GM21786 (cell line): ENCODE measurements at regions not wholly inside any gene's neighbourhood (a gene's known extent, or its start where the extent isn't known, plus 50 kb on each side); places are given as distances from the start of the nearest gene placed in this dataset.

Experiments used
- ATAC-seq: cut with Tn5 transposase; IDR thresholded peaks from one replicate; pipeline ENCODE4 v1.9.1; 2021; ENCODE audit not compliant: unreplicated experiment

DNA sequence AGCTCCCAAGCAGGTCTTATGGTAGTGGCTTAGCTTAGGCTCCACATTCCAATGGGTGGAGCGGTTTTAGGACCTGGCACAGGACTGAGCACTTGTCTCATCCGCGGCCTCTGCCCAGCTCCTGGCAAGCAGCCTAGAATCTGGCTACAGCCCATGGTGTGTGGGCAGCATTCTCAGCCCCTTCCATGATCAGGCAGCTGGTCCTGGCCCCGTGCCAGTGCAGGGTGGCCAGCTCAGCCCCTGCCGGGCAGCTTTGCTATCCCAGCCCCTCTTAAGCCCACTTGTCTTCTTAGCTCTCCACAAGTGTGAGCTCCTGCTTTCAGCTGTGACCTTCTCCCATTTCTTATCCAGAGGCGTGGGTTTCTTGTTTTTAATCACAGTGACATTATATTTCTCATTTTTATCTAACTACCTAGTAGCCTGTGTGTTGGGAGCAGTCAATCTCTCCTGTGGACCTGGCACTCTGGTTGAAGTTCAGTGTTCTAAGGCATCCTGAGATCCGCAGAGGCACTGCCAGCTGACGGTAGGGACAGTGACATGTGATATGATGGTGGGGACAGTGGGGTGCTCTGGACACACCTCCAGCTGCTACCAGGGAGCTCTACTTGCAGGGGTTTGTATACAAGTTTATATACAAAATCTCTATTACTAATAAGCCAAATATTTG, 84.5 kb upstream of the PRNP start:
- ATAC-seq: no peak

DNA sequence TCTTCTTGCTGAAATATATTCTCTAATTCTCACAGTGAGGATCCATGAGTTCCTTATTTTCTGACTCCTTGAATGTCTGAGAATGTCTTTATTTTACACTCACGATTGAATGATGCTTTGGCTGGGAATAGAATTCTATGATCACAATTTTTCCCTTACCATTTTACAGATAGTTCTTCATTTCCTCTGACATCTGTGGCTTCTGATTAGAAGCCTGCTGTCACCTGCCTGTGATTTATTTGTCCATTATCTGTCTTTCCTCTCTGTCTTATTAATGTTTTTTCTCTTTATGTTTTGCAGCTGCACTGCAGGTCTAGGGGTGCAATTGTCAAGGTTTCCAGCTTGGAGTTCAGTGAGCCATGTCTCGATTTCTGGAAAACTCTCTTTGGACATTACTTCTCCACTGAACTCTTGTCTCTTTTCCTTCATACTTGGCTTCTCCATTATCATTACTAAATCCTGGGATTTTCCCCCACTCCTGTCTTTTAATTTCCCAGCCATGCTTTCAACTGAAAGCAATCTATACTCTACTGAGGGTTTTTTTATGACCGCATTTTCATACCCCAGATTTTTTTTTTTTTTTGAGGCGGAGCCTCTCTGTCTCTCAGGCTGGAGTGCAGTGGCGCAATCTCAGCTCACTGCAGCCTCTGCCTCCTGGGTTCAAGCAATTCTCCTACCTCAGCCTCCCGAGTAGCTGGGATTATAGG, 85.8 kb upstream of the PRNP start:
- no peak for ATAC-seq

DNA sequence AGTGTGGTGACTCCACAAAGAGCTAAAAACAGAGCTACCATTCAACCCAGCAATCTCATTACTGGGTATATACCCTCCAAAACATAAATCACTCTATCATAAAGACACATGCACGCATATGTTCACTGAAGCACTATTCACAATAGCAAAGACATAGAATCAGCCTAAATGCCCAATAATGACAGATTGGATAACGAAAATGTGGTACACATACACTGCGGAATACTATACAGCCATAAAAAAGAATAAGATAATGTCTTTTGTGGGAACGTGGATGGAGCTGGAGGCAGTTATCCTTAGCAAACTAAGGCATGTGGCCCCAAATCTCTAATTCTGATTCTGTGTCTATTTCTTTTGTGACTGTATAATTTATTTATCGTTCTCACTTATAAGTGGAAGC, 89.0 kb upstream of the PRNP start:
- no peak for ATAC-seq

DNA sequence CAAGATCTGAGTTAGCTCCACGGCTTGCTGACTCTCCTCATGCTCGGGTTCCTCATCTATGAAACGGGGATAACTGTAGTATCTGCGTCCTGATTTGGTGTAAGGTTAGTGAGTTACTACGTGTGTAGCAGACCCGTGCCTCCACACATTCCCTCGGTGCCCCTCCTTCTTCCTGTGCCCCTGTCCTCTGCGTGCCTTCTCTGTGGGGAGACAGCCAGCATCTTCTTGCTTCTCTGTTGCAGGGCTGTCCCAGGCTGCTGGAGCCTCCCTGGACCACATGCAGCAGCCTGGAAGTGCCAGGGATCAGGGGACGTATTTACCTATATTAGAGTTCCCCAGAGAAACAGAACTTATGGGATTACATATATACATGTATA, 93.1 kb upstream of the PRNP start:
- no peak for ATAC-seq

DNA sequence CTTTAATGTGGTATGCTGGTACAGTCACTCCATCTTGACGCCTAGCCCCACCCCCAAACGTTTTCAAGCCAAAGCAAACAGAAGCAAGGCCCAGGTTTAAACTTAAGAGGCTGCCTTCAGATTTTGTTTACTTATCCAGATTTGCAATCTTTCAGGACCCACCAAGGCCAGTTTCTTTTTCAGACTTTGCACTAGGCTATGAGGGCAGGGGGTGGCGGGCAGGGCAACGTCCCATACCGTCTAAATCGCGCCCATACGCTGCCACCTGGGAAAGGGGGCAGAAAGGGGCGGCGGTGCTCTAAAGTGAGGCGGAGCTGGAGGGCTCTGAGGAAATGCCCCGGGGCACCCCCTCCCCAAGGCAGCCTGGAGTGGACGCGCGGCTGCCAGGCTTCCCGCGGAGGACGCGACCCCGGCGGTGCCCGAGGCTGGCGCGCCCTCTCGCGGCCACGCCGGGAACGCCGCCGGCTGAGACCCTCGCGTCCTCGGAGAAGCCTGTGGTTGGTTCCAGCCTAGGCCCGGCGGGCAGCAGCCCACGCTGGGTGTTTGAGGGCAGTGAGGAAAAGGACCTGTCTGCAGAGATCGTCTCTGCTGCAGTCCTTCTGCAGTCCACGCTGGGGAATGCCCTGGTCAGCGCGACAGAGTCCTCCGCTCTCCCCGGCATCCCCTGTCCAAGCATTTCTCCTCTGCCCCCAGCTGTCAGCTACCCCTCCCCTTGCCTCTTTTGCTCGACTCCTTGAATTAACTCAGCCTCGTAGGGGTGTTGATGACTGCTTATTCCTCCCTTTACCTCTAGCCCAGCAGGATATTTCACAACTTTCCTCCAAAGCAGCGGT, 93.7 kb upstream of the PRNP start:
- ATAC-seq: no peak

DNA sequence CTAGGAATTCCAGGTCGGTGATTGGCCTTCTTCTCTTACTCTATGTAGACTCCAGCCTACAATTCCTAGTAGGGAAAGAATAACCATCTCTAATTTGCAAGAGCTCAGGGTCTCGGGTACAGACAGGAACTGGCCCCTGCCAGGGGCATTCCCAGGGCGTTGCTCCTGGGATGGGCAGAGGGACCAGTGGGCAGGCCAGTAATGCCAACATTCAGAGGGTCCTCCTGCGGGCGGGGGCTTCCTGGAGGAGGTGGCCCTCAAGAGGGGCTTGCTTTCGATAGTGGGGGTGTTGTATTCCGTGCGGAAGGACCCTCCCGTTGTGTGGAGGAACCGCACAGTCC, 94.3 kb upstream of the PRNP start:
- no peak for ATAC-seq

DNA sequence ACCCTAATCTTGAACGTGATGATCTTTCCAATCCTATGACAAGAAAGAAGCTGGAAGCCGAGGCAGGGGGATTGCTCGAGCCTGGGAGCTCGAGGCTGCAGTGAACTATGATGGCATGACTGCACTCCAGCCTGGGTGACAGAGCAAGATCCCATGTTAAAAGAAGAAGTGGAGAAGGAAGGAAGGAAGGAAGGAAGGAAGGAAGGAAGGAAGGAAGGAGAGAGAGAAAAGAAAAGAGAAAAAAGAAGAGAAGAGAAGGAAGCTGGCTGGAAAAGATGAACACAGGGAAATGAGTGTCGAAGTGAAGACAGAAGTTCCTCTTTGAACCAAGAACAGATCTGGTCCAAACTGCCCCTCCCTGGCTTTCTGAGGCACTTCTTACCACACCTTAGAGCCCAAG, 100.5 kb upstream of the PRNP start:
- no peak for ATAC-seq

DNA sequence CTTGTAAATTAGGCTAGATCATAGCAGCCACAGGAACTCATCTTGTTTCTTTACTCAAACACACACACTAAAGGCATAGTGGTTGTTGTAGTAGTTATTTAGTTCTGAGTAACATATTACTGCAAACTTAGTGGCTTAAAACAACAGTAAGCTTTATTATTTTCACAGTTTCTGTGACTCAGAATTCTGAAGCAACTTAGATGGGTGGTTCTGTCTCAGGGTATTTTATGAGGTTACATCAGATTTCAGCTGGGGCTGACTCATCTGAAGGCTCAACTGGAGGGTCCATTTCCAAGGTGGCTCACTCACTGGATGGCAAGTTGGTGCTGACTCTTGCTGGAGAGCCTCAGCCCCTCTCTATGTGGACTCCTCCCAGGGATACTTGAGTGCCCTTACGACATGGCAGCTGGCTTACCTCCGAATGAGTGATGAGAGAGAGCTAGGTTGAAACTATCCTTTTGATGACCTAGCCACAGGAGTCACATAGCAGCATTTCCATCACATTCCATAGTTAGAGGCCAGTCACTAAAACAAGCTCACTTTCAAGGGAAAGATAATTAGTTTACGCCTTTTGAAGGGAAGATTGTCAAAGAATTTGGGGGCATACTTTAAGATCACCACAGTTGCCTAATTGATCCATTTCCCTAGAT, 101.0 kb upstream of the PRNP start:
- ATAC-seq: no peak

DNA sequence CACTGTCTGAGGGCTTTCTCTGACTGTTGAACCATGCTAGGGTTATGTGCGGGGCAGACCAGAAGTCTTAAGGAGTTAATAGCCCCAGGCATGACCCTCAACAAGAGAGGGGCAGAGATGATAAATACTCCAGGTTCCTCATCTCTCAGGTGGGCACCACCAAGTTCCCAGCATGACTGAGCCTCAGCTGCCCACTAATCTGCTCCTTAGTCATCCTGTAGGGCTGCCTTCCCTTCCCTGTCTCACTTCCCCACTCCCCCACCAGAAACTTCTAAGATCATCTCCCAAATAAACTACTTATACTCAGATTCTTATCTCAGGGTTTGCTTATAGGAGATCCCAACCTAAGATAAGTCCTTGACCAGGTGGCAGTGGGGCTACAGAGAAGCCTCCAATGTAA, 101.7 kb upstream of the PRNP start:
- no peak for ATAC-seq

DNA sequence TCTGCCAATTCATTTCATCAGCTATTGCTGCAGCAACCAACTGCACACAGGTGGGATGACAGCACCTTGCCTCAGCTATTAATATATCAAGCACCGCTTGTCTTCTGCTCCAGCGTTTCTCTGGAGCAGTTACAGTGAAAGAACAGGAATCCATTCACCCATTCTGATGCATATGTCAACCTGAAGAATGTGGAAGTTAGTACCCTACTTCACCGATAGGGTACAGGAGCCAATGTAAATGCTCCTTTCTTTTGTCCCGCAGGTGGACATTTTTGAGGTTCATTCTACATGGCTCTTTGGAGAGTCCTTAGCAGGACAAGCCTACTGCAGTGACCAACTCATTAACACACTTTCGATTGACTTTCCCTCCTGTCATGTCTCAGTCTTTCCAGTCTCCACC, 104.4 kb upstream of the PRNP start:
- no peak for ATAC-seq

DNA sequence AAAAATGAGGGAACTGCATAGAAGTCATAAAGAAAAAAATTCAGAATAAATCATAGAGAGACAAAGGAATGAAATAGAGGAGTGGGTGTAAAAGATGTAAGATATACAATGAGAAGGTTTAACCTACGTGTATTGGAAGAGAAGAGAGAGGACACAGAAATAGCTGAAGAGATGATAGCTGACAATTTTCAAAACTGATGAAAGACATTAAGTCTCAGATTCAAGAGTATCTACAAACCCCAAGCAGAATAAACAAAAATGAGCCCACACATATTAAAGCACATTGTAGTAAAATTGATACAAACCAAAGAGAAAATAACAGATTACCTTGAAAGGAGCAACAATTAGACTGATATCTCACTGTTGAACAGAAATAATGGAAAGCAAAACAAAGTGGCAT, 107.9 kb upstream of the PRNP start:
- ATAC-seq: no peak

DNA sequence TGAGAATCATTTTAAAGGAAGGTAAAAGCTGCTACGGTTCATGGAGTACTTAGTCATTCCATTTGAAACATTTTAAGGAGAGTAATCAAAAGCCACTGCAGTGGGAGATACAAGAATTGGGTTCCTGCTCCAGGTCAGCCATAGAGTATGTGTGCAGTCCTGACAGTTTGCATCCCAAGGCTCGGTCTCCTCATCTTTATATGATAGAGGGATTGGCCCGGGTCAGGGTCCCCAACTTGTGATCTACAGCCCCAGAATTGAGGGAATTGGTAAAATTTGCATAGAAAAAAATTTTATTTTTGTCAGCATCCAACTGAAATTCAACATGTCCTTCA, 111.9 kb upstream of the PRNP start:
- no peak for ATAC-seq

DNA sequence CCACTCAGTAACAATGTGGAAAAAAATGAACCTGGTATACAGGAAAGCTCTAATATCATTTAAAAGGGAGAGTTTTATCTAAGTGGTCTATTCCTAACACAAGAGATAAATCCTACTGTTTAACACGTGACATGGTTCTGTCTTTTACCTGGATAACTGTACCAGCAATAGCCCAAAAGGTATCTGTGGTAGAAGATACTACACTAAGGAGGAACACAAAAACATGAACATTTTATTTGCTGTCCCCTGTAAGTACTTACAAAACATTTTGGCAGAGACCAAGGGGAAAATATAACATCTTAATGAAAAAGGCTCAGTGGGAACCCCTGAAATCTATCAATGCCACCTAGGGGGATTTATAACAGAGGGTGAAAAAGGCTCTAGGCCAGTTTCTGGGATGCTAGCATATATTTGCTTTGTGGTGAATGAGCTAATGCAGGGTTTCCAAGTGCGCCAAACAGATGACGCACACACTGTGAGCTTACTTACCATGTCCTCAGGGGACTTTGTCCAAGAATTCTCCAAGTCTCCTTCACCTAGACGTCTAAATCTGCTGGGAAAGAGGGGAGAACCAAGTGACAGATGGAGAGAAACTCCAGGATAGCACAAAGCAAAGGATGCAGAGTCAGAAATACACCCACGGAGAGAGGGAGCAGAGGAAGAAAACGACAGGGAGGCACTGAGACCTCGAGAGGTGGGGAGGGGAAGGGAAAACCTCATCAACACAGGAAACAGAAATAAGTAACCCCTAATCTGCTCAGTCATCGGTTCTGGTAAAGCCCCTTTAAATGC, 112.5 kb upstream of the PRNP start:
- ATAC-seq: no peak

DNA sequence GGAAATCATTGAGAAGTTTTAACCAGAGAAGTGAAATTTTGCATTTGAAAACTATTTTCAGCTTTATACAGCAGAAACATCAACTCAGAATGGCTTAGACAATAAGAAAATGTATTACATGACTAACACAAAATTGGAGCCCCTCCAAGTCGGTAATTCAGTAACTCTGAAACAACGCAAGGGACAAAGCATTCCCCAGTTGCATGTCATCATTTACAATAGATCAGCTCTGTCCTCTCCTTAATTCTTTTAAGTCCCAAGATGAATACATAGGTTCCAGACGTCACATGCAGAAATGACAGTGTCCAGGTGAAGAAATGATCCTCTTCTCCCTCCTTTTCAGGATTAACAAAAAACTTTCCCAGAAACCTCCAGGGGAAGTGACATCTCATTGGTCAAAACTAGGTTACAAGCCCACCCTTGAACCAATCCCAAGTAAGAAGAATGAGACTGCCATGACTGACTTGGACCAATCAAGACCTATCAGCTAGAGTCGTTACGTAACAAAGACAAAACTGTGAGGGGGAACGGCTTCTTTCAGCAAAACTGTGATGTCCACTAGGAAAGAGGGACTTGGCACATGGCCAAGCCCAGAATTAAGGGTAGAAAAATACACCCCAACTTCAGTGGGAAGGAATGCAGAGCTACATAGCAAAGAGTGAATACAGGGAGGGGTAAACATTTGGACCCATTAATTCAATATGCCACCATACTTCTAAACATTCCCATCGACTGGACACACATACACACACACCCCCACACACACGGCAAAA, 114.3 kb upstream of the PRNP start:
- no peak for ATAC-seq

DNA sequence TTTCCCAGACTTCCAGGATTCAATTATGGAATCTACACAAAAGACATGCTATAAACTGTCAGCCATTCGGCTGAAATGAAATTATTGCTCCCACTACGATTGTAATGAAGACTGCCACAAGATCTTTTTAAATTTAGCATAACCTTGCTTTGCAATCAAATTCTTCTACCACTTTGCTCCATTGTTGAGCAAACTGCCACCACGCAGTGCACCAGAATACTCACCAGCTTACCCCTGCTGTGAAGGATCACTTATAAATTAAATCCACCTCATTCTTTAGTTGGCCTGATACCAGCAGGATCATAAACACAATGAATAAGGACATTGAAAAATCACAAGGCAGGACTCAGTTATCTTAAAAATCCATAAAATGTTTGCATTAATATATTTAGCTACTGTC, 116.4 kb upstream of the PRNP start:
- no peak for ATAC-seq

DNA sequence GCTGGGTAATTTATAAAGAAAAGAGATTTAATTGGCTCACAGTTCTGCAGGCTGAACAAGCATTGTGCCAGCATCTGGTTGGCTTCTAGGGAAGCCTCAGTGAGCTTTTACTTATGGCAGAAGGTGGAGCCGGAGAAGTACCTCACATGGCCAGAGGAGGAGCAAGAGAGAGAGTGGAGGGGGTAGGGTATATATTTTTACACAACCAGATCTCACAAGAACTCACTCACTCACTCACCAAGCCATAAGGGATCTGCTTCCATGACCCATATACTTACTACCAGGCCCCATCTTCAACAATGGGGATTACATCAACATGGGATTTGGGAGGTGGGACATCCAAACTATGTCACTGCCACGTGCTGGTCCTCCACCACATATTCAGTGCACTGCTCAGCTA, 117.2 kb upstream of the PRNP start:
- no peak for ATAC-seq

DNA sequence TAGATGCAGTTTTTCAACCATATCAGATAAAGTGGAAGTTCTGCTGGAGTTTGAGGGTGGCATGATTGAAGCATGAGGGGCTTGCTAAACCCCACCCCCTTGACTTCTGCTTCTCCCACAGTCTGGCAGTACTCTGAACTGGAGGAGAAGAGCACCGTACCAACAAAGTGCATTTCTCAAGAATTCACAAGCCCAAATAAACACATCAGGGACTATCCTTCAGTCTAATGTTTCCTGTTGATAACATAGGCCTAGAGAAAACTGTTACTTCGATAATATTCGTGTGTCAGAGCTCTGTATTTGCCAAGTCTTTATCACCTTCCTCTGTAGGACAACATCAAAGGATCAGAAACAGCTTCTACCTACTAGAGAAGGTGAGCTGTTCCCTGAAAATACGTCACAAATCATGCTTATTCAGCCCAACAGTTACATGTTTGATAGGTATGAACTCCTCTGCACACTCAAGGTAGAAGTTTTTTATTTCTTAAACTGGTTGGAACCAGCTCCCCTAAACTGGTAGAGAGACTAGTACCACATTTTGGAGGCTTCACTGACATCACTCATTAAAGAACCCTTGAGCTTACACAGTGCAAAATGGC, 117.8 kb upstream of the PRNP start:
- ATAC-seq: no peak

DNA sequence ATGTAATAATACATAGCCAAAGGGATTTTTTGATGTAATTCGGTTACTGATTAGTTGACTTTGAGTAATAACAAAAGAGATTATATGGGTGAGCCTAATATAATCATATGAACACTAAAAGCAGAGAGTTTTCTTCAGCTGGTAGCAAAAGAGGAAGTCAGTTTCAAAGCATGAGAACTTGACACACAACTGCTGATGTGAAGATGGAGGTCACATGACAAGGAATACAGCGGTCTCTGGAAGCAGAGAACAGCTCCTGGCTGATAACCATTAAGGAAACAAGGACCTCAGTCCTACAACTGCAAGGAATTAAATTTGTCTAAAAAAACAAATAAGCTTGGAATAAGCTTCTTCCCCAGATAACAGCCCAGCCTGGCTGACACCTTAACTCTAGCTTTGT, 119.1 kb upstream of the PRNP start:
- no peak for ATAC-seq

DNA sequence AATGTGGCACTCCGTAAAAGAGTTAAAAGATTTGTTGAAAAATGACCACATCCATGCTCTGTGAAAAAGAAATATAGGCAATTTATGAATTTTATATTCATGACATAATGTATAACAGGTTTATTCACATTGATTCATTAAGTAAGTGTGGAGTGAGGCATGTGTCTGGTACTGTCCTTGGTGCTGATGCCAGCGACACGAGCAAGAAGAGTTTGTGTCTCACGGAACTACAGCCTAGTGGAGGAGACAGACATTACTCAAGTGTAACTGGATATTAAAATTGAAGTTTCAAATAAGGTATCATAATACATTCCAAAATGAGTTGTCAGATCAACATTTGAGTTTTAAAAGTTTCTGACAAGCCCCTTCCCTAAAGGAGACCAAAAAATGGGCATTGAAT, 122.7 kb upstream of the PRNP start:
- no peak for ATAC-seq

DNA sequence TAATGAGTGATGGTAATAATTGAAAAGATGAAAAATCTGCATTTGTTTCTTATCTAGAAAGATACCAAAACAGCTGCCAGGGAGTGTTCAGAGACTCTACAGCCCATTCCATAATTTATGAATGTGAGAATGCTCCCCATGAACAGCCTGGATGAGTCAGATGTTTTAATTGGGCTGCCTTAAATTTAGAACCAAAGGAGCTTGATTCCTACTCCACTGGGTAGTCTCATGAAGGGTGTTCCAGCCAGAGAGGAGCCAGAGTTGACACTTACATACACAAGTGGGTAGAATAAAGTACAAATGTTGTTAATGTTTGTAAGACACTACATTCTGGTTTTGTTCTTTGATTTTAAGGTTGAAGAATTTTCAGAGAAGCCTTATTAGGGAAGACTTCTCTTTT, 123.2 kb upstream of the PRNP start:
- no peak for ATAC-seq
